ENCODE measurements at regions not wholly inside any gene's neighbourhood (a gene's known extent, or its start where the extent isn't known, plus 50 kb on each side); places are given as distances from the start of the nearest gene placed in this dataset.

- DNase-seq = peak; percentile 24
Measured at GRCh38 chr20:57066126-57066900, 200.1 kb downstream of the BMP7 start.

GRCh38 chr20:57069442-57069841 lies 197.0 kb downstream of the BMP7 start:
- DNase-seq = no peak

- DNase-seq = no peak
Measured at GRCh38 chr20:57070296-57070695, 196.1 kb downstream of the BMP7 start.

GRCh38 chr20:57071283-57071731 lies 195.1 kb downstream of the BMP7 start:
- no peak for DNase-seq

- no peak for DNase-seq
Measured at GRCh38 chr20:57071954-57072583, 194.4 kb downstream of the BMP7 start.

GRCh38 chr20:57073402-57073801 lies 193.0 kb downstream of the BMP7 start:
- DNase-seq = no peak

GRCh38 chr20:57074386-57074785 lies 192.1 kb downstream of the BMP7 start:
- no peak for DNase-seq

GRCh38 chr20:57075181-57075580 lies 191.3 kb downstream of the BMP7 start:
- no peak for DNase-seq

- no peak for DNase-seq
Measured at GRCh38 chr20:57075603-57076002, 190.8 kb downstream of the BMP7 start.

GRCh38 chr20:57076152-57076652 lies 190.2 kb downstream of the BMP7 start:
- peak; percentile 90 for DNase-seq

GRCh38 chr20:57076951-57077350 lies 189.5 kb downstream of the BMP7 start:
- DNase-seq = peak; percentile 68

GRCh38 chr20:57078116-57078515 lies 188.3 kb downstream of the BMP7 start:
- peak; percentile 54 for DNase-seq

GRCh38 chr20:57079031-57080005 lies 187.1 kb downstream of the BMP7 start:
- peak; percentile 67 for DNase-seq

GRCh38 chr20:57080796-57081195 lies 185.6 kb downstream of the BMP7 start:
- DNase-seq = peak; percentile 81

- DNase-seq = no peak
Measured at GRCh38 chr20:57082357-57082945, 184.0 kb downstream of the BMP7 start.

- DNase-seq = no peak
Measured at GRCh38 chr20:57083072-57083471, 183.4 kb downstream of the BMP7 start.

GRCh38 chr20:57086066-57086465 lies 180.4 kb downstream of the BMP7 start:
- no peak for DNase-seq

- DNase-seq = no peak
Measured at GRCh38 chr20:57087102-57087501, 179.3 kb downstream of the BMP7 start.

- no peak for DNase-seq
Measured at GRCh38 chr20:57087705-57088104, 178.7 kb downstream of the BMP7 start.

- DNase-seq = no peak
Measured at GRCh38 chr20:57088436-57088835, 178.0 kb downstream of the BMP7 start.

GRCh38 chr20:57089699-57090144 lies 176.7 kb downstream of the BMP7 start:
- peak; percentile 50 for DNase-seq
